Glutamatergic neuron (in vitro differentiated cells): ENCODE measurements at regions not wholly inside any gene's neighbourhood (a gene's known extent, or its start where the extent isn't known, plus 50 kb on each side); places are given as distances from the start of the nearest gene placed in this dataset.

Experiments used
- DNase-seq: peaks from one replicate; pipeline ENCODE4 v3.0.0; 2022
- H3K27ac Mint-ChIP-seq: one replicate; pipeline ENCODE4 v1.8.0; 2020; ENCODE audit warnings: mild to moderate bottlenecking, mixed read lengths, inconsistent platforms; ENCODE audit not compliant: unreplicated experiment
- H3K27me3 Mint-ChIP-seq: one replicate; pipeline ENCODE4 v1.8.0; 2020; ENCODE audit warnings: mild to moderate bottlenecking, moderate library complexity, mixed read lengths, inconsistent platforms; ENCODE audit not compliant: unreplicated experiment
- H3K36me3 Mint-ChIP-seq: one replicate; pipeline ENCODE4 v1.8.0; 2020; ENCODE audit warnings: mild to moderate bottlenecking, mixed read lengths, inconsistent platforms; ENCODE audit not compliant: unreplicated experiment
- H3K4me1 Mint-ChIP-seq: one replicate; pipeline ENCODE4 v1.8.0; 2020; ENCODE audit warnings: mild to moderate bottlenecking, low read depth, mixed read lengths, inconsistent platforms; ENCODE audit not compliant: unreplicated experiment
- H3K4me3 Mint-ChIP-seq: one replicate; pipeline ENCODE4 v1.8.0; 2020; ENCODE audit warnings: mild to moderate bottlenecking, mixed read lengths, inconsistent platforms; ENCODE audit not compliant: unreplicated experiment
- H3K9me3 Mint-ChIP-seq: one replicate; pipeline ENCODE4 v1.8.0; 2020; ENCODE audit warnings: mild to moderate bottlenecking, moderate library complexity, mixed read lengths, inconsistent platforms; ENCODE audit not compliant: unreplicated experiment
- CTCF ChIP-seq: fragments of 200-600 bp; sonication (generic); IDR thresholded peaks from one replicate; pipeline ENCODE4 v1.5.0; 2021; ENCODE audit not compliant: partially characterized antibody, unreplicated experiment

- peaks cover 18% of the 10 kb centered on the region for H3K4me1 Mint-ChIP-seq
- H3K4me3 Mint-ChIP-seq = no peak overlapping the region
- no peak overlapping the region for H3K27ac Mint-ChIP-seq
- H3K27me3 Mint-ChIP-seq = peaks cover 18% of the 10 kb centered on the region
- H3K36me3 Mint-ChIP-seq = peaks cover 5% of the 10 kb centered on the region
- no peak for DNase-seq
- H3K9me3 Mint-ChIP-seq = peaks cover 8% of the 10 kb centered on the region
- TF ChIP-seq CTCF = no peak
Observed at GRCh38 chr4:8701126-8702019, 108.8 kb downstream of the CPZ start.

- TF ChIP-seq CTCF = no peak
- Mint-ChIP-seq H3K4me3 (no peak overlapping the region), H3K4me1 (peaks cover 15% of the 10 kb centered on the region)
Observed at GRCh38 chr4:8700531-8700930, 108.0 kb downstream of the CPZ start.

GRCh38 chr4:8699479-8700145, 107.0 kb downstream of the CPZ start:
- peaks cover 5% of the 10 kb centered on the region for H3K36me3 Mint-ChIP-seq
- H3K27ac Mint-ChIP-seq = no peak overlapping the region
- H3K27me3 Mint-ChIP-seq = peaks cover 15% of the 10 kb centered on the region
- no peak for DNase-seq
- H3K4me1 Mint-ChIP-seq = peaks cover 14% of the 10 kb centered on the region
- peaks cover 6% of the 10 kb centered on the region for H3K9me3 Mint-ChIP-seq
- no peak overlapping the region for H3K4me3 Mint-ChIP-seq
- no peak for TF ChIP-seq CTCF

More at GRCh38 chr4:8700531-8700930, 108.0 kb downstream of the CPZ start:
- Mint-ChIP-seq H3K27ac (no peak overlapping the region), H3K27me3 (peaks cover 15% of the 10 kb centered on the region), H3K9me3 (peaks cover 6% of the 10 kb centered on the region), H3K36me3 (peaks cover 5% of the 10 kb centered on the region)
- DNase-seq = no peak

- Mint-ChIP-seq H3K27ac (no peak overlapping the region), H3K27me3 (peaks cover 11% of the 10 kb centered on the region), H3K4me3 (no peak overlapping the region), H3K9me3 (peaks cover 5% of the 10 kb centered on the region), H3K4me1 (peaks cover 11% of the 10 kb centered on the region), H3K36me3 (peaks cover 5% of the 10 kb centered on the region)
- no peak for DNase-seq
- no peak for TF ChIP-seq CTCF
Observed at GRCh38 chr4:8699063-8699385, 106.5 kb downstream of the CPZ start.
